Esophagus muscularis mucosa (tissue), 4 donors: ENCODE measurements at regions not wholly inside any gene's neighbourhood (a gene's known extent, or its start where the extent isn't known, plus 50 kb on each side); places are given as distances from the start of the nearest gene placed in this dataset.

ENCODE experiments used
- EP300 ChIP-seq: sonication (generic); formaldehyde crosslinking; IDR thresholded peaks from one replicate; pipeline ENCODE4 v1.6.1; 2017; ENCODE audit warnings: antibody characterized with exemption
- POLR2A ChIP-seq: fragments of 450-650 bp; IDR thresholded peaks from one replicate; pipeline ENCODE4 v1.6.1; 2017; ENCODE audit warnings: antibody characterized with exemption, moderate library complexity, mild to moderate bottlenecking, low read depth
- TF ChIP-seq, protein P1 (sequence below), 3 experiments: fragments of 200-600 bp in 2 of 3; fragments of 450-650 bp in 1 of 3; sonication (generic) in 2 of 3; IDR thresholded peaks; one replicate each; pipeline ENCODE4 v1.5.1; 2017 to 2019; ENCODE audit warnings: antibody characterized with exemption in 3 of 3, mild to moderate bottlenecking in 2 of 3, moderate library complexity in 1 of 3

DNA sequence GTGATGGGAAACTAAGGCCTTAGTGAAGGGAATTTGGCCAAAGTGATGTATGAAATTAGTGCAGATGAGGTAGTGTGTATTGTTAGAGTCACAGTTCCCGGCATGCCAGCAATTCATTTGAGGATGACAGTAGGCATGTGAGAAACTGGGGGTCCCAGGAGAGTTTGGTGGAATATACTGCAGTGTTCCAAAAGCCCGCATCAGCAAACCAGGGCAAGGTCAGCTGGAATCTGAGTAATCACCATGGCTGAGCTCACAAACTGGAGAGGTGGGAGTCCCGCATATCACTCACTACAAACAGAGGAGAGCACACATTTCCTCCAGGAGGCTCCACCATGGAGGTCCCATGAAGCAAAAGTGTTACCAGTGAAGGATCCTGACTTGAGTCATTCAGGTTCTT, 740.7 kb downstream of the TNS3 start:
- TF ChIP-seq, protein P1, sequence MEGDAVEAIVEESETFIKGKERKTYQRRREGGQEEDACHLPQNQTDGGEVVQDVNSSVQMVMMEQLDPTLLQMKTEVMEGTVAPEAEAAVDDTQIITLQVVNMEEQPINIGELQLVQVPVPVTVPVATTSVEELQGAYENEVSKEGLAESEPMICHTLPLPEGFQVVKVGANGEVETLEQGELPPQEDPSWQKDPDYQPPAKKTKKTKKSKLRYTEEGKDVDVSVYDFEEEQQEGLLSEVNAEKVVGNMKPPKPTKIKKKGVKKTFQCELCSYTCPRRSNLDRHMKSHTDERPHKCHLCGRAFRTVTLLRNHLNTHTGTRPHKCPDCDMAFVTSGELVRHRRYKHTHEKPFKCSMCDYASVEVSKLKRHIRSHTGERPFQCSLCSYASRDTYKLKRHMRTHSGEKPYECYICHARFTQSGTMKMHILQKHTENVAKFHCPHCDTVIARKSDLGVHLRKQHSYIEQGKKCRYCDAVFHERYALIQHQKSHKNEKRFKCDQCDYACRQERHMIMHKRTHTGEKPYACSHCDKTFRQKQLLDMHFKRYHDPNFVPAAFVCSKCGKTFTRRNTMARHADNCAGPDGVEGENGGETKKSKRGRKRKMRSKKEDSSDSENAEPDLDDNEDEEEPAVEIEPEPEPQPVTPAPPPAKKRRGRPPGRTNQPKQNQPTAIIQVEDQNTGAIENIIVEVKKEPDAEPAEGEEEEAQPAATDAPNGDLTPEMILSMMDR (IDR thresholded peaks at IDR 0.05): no peak
- TF ChIP-seq EP300 (no peak), POLR2A (no peak)
